Nephron (organoid): ENCODE measurements at regions not wholly inside any gene's neighbourhood (a gene's known extent, or its start where the extent isn't known, plus 50 kb on each side); places are given as distances from the start of the nearest gene placed in this dataset.
"Not testable (repeated sequence)": the region's sequence is repeated elsewhere in the genome, so short reads cannot be mapped to it uniquely, and the experiment has no call there.

ENCODE experiments used
- H3K27ac Mint-ChIP-seq, 3 experiments: 2 replicates each; pipeline ENCODE4 v1.8.0; 2020; ENCODE audit warnings: mixed read lengths in 3 of 3, mild to moderate bottlenecking in 2 of 3, moderate library complexity in 1 of 3
- H3K27me3 Mint-ChIP-seq: 2 replicates; pipeline ENCODE4 v1.8.0; 2021; ENCODE audit warnings: low read depth, mild to moderate bottlenecking, moderate library complexity, mixed read lengths
- H3K36me3 Mint-ChIP-seq: 2 replicates; pipeline ENCODE4 v1.8.0; 2020; ENCODE audit warnings: low read depth, mixed read lengths
- H3K4me1 Mint-ChIP-seq: 2 replicates; pipeline ENCODE4 v1.8.0; 2020; ENCODE audit warnings: mixed read lengths
- H3K4me3 Mint-ChIP-seq, 3 experiments: 2 replicates each; pipeline ENCODE4 v1.8.0; 2020; ENCODE audit warnings: mild to moderate bottlenecking in 3 of 3, mixed read lengths in 3 of 3, moderate library complexity in 2 of 3
- H3K9me3 Mint-ChIP-seq: 2 replicates; pipeline ENCODE4 v1.8.0; 2020; ENCODE audit warnings: mixed read lengths
- CTCF ChIP-seq, 3 experiments: fragments of 200-600 bp; sonication (generic); IDR thresholded peaks; one replicate each; pipeline ENCODE4 v1.5.0; 2021; ENCODE audit warnings: antibody characterized with exemption in 3 of 3; ENCODE audit not compliant: unreplicated experiment in 3 of 3

- no peak overlapping the region for H3K4me3 Mint-ChIP-seq
- peaks cover 35% of the 10 kb centered on the region for H3K4me1 Mint-ChIP-seq
- peaks cover 14% of the 10 kb centered on the region for H3K36me3 Mint-ChIP-seq
- no peaks in the 10 kb centered on the region for H3K9me3 Mint-ChIP-seq
- peak overlapping the region in 1 of 3 experiments; percentile 1 for H3K27ac Mint-ChIP-seq
- no peak for TF ChIP-seq CTCF (IDR thresholded peaks at IDR 0.05; ENCODE audit: unreplicated experiment in 3 of 3)
- H3K27me3 Mint-ChIP-seq: peaks cover 6% of the 10 kb centered on the region
Observed at GRCh38 chr3:159881828-159882309, 106.8 kb upstream of the IL12A start.

- TF ChIP-seq CTCF (IDR thresholded peaks at IDR 0.05; ENCODE audit: unreplicated experiment in 3 of 3): no peak
- Mint-ChIP-seq H3K4me3 (no peak overlapping the region), H3K36me3 (peaks cover 15% of the 10 kb centered on the region), H3K27ac (peak overlapping the region in 2 of 3 experiments; percentile 25 to 74), H3K9me3 (no peaks in the 10 kb centered on the region), H3K27me3 (peaks cover 7% of the 10 kb centered on the region), H3K4me1 (peaks cover 37% of the 10 kb centered on the region)
Observed at GRCh38 chr3:159882367-159882766, 106.3 kb upstream of the IL12A start.

GRCh38 chr3:159882790-159883779 is 105.5 kb upstream of the IL12A start:
- peaks cover 9% of the 10 kb centered on the region for H3K36me3 Mint-ChIP-seq
- no peak for TF ChIP-seq CTCF (IDR thresholded peaks at IDR 0.05; ENCODE audit: unreplicated experiment in 3 of 3)
- H3K9me3 Mint-ChIP-seq: no peaks in the 10 kb centered on the region
- H3K4me1 Mint-ChIP-seq: peaks cover 39% of the 10 kb centered on the region
- H3K27ac Mint-ChIP-seq: peak overlapping the region; percentile 25 to 74 (median 43)
- no peak overlapping the region for H3K4me3 Mint-ChIP-seq
- peaks cover 7% of the 10 kb centered on the region for H3K27me3 Mint-ChIP-seq

GRCh38 chr3:159884661-159885402 is 103.8 kb upstream of the IL12A start:
- H3K36me3 Mint-ChIP-seq: peaks cover 19% of the 10 kb centered on the region
- TF ChIP-seq CTCF (IDR thresholded peaks at IDR 0.05; ENCODE audit: unreplicated experiment in 3 of 3): peak; percentile 47 to 61 (median 49)
- no peaks in the 10 kb centered on the region for H3K9me3 Mint-ChIP-seq
- H3K27ac Mint-ChIP-seq: peak overlapping the region in 1 of 3 experiments; percentile 60
- peaks cover 7% of the 10 kb centered on the region for H3K27me3 Mint-ChIP-seq
- peaks cover 32% of the 10 kb centered on the region for H3K4me1 Mint-ChIP-seq
- no peak overlapping the region for H3K4me3 Mint-ChIP-seq

GRCh38 chr3:159886050-159886449 is 102.6 kb upstream of the IL12A start:
- H3K4me1 Mint-ChIP-seq: peaks cover 30% of the 10 kb centered on the region
- no peaks in the 10 kb centered on the region for H3K9me3 Mint-ChIP-seq
- no peak overlapping the region for H3K27ac Mint-ChIP-seq
- peaks cover 19% of the 10 kb centered on the region for H3K36me3 Mint-ChIP-seq
- H3K27me3 Mint-ChIP-seq: peaks cover 10% of the 10 kb centered on the region
- no peak for TF ChIP-seq CTCF (IDR thresholded peaks at IDR 0.05; ENCODE audit: unreplicated experiment in 3 of 3)
- no peak overlapping the region for H3K4me3 Mint-ChIP-seq

- Mint-ChIP-seq H3K4me1 (peaks cover 31% of the 10 kb centered on the region), H3K36me3 (peaks cover 20% of the 10 kb centered on the region), H3K27me3 (peaks cover 10% of the 10 kb centered on the region)
- not testable (repeated sequence) for H3K4me3 Mint-ChIP-seq, H3K9me3 Mint-ChIP-seq, H3K27ac Mint-ChIP-seq
Observed at GRCh38 chr3:159886530-159886929, 102.1 kb upstream of the IL12A start.
